MCF 10A (cell line): ENCODE measurements at regions not wholly inside any gene's neighbourhood (a gene's known extent, or its start where the extent isn't known, plus 50 kb on each side); places are given as distances from the start of the nearest gene placed in this dataset.
"Not testable (repeated sequence)": the region's sequence is repeated elsewhere in the genome, so short reads cannot be mapped to it uniquely, and the experiment has no call there.

Experiments used
- BruUV-seq: library from RNA; stranded (reverse); fragments of 400-500 nt; replicated peaks from 2 replicates; lab custom pipeline; 2021; lab: Mats Ljungman, UMichigan
- CTCF ChIA-PET: fragments of 300-600 bp; sonication (Branson Sonifier 250); formaldehyde crosslinking; extraction: SDS; loops from one replicate; lab custom pipeline; 2021; ENCODE audit warnings: antibody characterized with exemption, inconsistent platforms; lab: Yijun Ruan, JAX
- POLR2A ChIA-PET: fragments of 300-600, 350-650 bp; sonication (Branson Sonifier 250); formaldehyde crosslinking; extraction: SDS; loops from one replicate; lab custom pipeline; 2020; ENCODE audit warnings: antibody characterized with exemption, inconsistent platforms; lab: Yijun Ruan, JAX
- DNase-seq: peaks from one replicate; pipeline ENCODE4 v3.0.0-alpha.2; 2018; ENCODE audit not compliant: unreplicated experiment
- H3K27ac Mint-ChIP-seq: one replicate; pipeline ENCODE4 v1.8.0; 2022; ENCODE audit warnings: mild to moderate bottlenecking, low read depth, mixed read lengths; ENCODE audit not compliant: unreplicated experiment
- H3K27me3 Mint-ChIP-seq: one replicate; pipeline ENCODE4 v1.8.0; 2022; ENCODE audit warnings: mixed read lengths; ENCODE audit not compliant: insufficient read depth, unreplicated experiment
- H3K36me3 Mint-ChIP-seq: one replicate; pipeline ENCODE4 v1.8.0; 2022; ENCODE audit warnings: mild to moderate bottlenecking, moderate library complexity, mixed read lengths; ENCODE audit not compliant: insufficient read depth, unreplicated experiment
- H3K4me1 Mint-ChIP-seq: one replicate; pipeline ENCODE4 v1.8.0; 2022; ENCODE audit warnings: mixed read lengths; ENCODE audit not compliant: insufficient read depth, unreplicated experiment
- H3K4me3 Mint-ChIP-seq: one replicate; pipeline ENCODE4 v1.8.0; 2022; ENCODE audit warnings: mild to moderate bottlenecking, moderate library complexity, mixed read lengths; ENCODE audit not compliant: unreplicated experiment
- H3K9me3 Mint-ChIP-seq: one replicate; pipeline ENCODE4 v1.8.0; 2022; ENCODE audit warnings: mixed read lengths; ENCODE audit not compliant: unreplicated experiment
- intact Hi-C: fragments of 100-400 bp; cut with micrococcal nuclease; formaldehyde crosslinking; loops from 2 replicates; pipeline ENCODE4 v1.14.1; 2022
- TF ChIP-seq, protein P1 (sequence below): fragments of 200-600 bp; IDR thresholded peaks from one replicate; pipeline ENCODE4 v1.8.0; 2022; ENCODE audit warnings: antibody characterized with exemption, mild to moderate bottlenecking; ENCODE audit not compliant: unreplicated experiment

DNA sequence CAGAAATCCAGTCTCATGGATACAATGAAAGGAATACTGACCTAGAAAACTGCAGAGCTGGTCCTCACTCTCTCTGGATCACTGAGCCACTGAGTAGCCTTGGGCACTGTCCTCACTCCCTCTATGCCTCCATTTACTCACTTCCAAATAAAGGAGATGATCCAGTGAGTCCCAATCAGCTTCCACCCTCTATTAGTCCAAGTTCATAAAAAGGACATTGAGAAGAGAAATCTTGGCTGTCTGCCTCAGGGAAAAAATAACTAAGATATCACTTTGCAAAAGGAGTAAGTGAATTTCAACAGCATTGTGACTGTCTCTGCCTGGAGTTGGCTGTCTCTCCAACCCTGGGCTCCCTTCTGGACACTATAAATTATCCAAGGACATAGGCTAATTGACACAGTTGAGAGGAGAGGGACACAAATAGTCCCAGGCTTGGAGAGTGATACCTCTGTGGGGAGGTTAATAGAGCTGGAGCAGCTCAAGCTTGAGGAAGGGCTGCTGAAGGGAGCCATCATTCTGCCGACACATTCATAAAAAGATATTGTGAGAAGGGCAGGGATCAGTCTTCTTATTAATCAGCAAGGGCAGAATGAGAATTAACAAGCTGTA, 572.3 kb downstream of the RAB28 start:
- no TSS peak for BruUV-seq

DNA sequence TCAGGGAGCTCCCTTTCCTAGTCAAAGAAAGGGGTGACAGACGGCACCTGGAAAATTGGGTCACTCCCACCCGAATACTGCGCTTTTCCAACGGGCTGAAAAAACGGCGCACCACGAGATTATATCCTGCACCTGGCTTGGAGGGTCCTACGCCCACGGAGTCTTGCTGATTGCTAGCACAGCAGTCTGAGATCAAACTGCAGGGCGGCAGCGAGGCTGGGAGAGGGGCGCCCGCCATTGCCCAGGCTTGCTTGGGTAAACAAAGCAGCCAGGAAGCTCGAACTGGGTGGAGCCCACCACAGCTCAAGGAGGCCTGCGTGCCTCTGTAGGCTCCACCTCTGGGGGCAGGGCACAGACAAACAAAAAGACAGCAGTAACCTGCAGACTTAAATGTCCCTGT, 580.5 kb downstream of the RAB28 start:
- intact Hi-C loops, BruUV-seq, H3K9me3 Mint-ChIP-seq, POLR2A ChIA-PET, H3K27ac Mint-ChIP-seq, H3K4me3 Mint-ChIP-seq, H3K4me1 Mint-ChIP-seq, H3K27me3 Mint-ChIP-seq, DNase-seq, H3K36me3 Mint-ChIP-seq, CTCF ChIA-PET: not testable (repeated sequence)

More for the DNA sequence above, 572.3 kb downstream of the RAB28 start:
- POLR2A ChIA-PET: interaction anchor here (0.8 kb wide), 1 partner anchor 58 kb away, joined by 3 read pairs; no protein-coding TSS in a partner anchor
- Mint-ChIP-seq H3K36me3 (no peaks in the 10 kb centered on the region), H3K4me3 (no peak overlapping the region), H3K27ac (no peak overlapping the region), H3K9me3 (no peaks in the 10 kb centered on the region), H3K4me1 (no peaks in the 10 kb centered on the region), H3K27me3 (no peaks in the 10 kb centered on the region)
- CTCF ChIA-PET: interaction anchor here (0.6 kb wide), 1 partner anchor 813 kb away, joined by 3 read pairs; no protein-coding TSS in a partner anchor
- no peak for DNase-seq
- intact Hi-C loops: no loop called here
- TF ChIP-seq, protein P1, sequence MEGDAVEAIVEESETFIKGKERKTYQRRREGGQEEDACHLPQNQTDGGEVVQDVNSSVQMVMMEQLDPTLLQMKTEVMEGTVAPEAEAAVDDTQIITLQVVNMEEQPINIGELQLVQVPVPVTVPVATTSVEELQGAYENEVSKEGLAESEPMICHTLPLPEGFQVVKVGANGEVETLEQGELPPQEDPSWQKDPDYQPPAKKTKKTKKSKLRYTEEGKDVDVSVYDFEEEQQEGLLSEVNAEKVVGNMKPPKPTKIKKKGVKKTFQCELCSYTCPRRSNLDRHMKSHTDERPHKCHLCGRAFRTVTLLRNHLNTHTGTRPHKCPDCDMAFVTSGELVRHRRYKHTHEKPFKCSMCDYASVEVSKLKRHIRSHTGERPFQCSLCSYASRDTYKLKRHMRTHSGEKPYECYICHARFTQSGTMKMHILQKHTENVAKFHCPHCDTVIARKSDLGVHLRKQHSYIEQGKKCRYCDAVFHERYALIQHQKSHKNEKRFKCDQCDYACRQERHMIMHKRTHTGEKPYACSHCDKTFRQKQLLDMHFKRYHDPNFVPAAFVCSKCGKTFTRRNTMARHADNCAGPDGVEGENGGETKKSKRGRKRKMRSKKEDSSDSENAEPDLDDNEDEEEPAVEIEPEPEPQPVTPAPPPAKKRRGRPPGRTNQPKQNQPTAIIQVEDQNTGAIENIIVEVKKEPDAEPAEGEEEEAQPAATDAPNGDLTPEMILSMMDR: no peak

DNA sequence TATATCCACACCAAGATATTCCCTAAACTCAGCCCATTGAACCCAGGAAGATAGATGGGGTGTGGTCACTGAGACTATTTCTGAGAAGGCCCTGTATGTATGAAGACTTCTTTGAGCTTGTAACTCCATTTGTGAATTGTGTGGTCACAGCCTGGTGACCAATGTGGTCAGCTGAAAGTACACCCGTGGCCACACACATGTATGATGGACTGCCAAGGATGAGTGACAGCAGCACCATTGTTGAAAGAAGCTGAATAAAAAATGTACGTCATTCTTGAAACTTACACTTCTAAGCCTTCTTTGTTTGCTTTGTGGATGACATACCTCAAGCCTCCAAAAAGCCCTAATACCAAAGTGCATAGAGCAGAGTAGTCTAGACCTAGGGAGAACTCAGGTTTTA, 581.4 kb downstream of the RAB28 start:
- CTCF ChIA-PET: no interaction called here
- BruUV-seq: no TSS peak
- Mint-ChIP-seq H3K4me1 (no peaks in the 10 kb centered on the region), H3K27me3 (no peaks in the 10 kb centered on the region), H3K36me3 (no peaks in the 10 kb centered on the region), H3K4me3 (no peak overlapping the region), H3K9me3 (no peaks in the 10 kb centered on the region), H3K27ac (no peak overlapping the region)
- DNase-seq: no peak
- intact Hi-C loops: no loop called here
- TF ChIP-seq, protein P1: no peak
- POLR2A ChIA-PET: interaction anchor here (0.6 to 0.7 kb wide), 2 partner anchors 34 to 66 kb away, joined by 3 read pairs; no protein-coding TSS in a partner anchor

DNA sequence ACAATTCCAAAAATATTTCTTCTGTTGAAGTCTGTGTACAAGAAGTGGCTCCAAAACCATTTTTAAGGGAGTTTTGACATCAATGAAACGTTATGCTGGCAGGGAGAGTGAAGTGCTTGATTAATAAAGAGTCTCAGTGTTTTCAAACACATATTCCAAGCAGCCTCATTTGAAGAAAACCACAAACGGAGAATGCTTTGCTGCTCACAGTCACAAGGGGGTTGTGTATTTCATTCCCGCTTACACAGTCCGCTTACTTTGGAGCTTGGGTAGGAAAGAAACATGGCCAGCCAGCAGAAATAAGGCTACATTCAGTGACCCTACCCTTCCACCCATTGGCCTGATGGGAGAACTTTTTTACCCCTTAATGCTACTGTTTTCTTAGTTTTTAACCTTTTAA, 586.2 kb downstream of the RAB28 start:
- DNase-seq: no peak
- no peaks in the 10 kb centered on the region for H3K36me3 Mint-ChIP-seq
- H3K4me3 Mint-ChIP-seq: no peak overlapping the region
- BruUV-seq: no TSS peak
- H3K4me1 Mint-ChIP-seq: no peaks in the 10 kb centered on the region
- H3K27me3 Mint-ChIP-seq: no peaks in the 10 kb centered on the region
- TF ChIP-seq, protein P1: no peak
- ChIA-PET CTCF (no interaction called here), POLR2A (interaction anchor here (0.7 kb wide), 1 partner anchor 191 kb away, joined by 3 read pairs; no protein-coding TSS in a partner anchor)
- H3K27ac Mint-ChIP-seq: no peak overlapping the region
- H3K9me3 Mint-ChIP-seq: no peaks in the 10 kb centered on the region
- intact Hi-C loops: no loop called here
